ENCODE measurements at regions not wholly inside any gene's neighbourhood (a gene's known extent, or its start where the extent isn't known, plus 50 kb on each side); places are given as distances from the start of the nearest gene placed in this dataset.

- no peaks in the 10 kb centered on the region for H3K27me3 ChIP-seq (ENCODE audit: control insufficient read depth in 1 of 2, insufficient read depth in 1 of 2, low read length in 2 of 2)
- no peak overlapping the region for H3K27ac ChIP-seq (ENCODE audit: low read length, poor library complexity, severe bottlenecking)
- no peak overlapping the region for H3K9ac ChIP-seq (ENCODE audit: low read length)
- H2BK15ac ChIP-seq (ENCODE audit: low read depth, poor library complexity, severe bottlenecking) = no peak overlapping the region
- H2BK12ac ChIP-seq (ENCODE audit: low read length in 2 of 2) = no peak overlapping the region
- WGBS = 78% methylated on average over 6 of the region's 6 CpGs
- no peak overlapping the region for H3K4me3 ChIP-seq (ENCODE audit: insufficient read depth in 1 of 2, low read depth in 1 of 2, low read length in 2 of 2)
- no peak overlapping the region for H3K18ac ChIP-seq (ENCODE audit: low read depth in 1 of 2, low read length in 2 of 2)
- H4K91ac ChIP-seq (ENCODE audit: low read length) = no peak overlapping the region
- H3K79me1 ChIP-seq (replicated peaks; ENCODE audit: low read length, poor library complexity, severe bottlenecking) = no peaks in the 10 kb centered on the region
- H2AK5ac ChIP-seq (ENCODE audit: low read length, severe bottlenecking) = no peak overlapping the region
- no peak overlapping the region for H2BK5ac ChIP-seq (ENCODE audit: low read depth, low read length, poor library complexity, severe bottlenecking)
- no peak overlapping the region for H4K8ac ChIP-seq (ENCODE audit: low read length)
- H3K14ac ChIP-seq (ENCODE audit: low read length in 2 of 2) = no peak overlapping the region
- no peaks in the 10 kb centered on the region for H3K4me1 ChIP-seq (ENCODE audit: control insufficient read depth, insufficient read depth, low read depth, low read length)
- no peaks in the 10 kb centered on the region for H3K9me3 ChIP-seq (ENCODE audit: control insufficient read depth, low read length)
- H3K36me3 ChIP-seq (ENCODE audit: control insufficient read depth in 1 of 2, insufficient read depth in 2 of 2, low read depth in 1 of 2, low read length in 2 of 2) = no peaks in the 10 kb centered on the region
- no peak overlapping the region for H3K4me2 ChIP-seq (ENCODE audit: low read length, poor library complexity, severe bottlenecking)
- H3K4ac ChIP-seq (ENCODE audit: low read depth in 1 of 2, low read length in 2 of 2) = no peak overlapping the region
- H2AFZ ChIP-seq (ENCODE audit: low read depth, low read length) = no peak overlapping the region
- H2BK120ac ChIP-seq (ENCODE audit: low read depth, low read length) = no peak overlapping the region
- no peak for DNase-seq
- H3K23ac ChIP-seq (ENCODE audit: low read length in 2 of 2) = no peak overlapping the region
Measured at GRCh38 chr7:68537051-68537773, 1061.1 kb upstream of the AUTS2 start.

GRCh38 chr7:68537774-68538071, 1060.6 kb upstream of the AUTS2 start:
- no peak overlapping the region for H3K27ac ChIP-seq (ENCODE audit: low read length, poor library complexity, severe bottlenecking)
- H3K4ac ChIP-seq (ENCODE audit: low read depth in 1 of 2, low read length in 2 of 2) = no peak overlapping the region
- H3K36me3 ChIP-seq (ENCODE audit: control insufficient read depth in 1 of 2, insufficient read depth in 2 of 2, low read depth in 1 of 2, low read length in 2 of 2) = no peaks in the 10 kb centered on the region
- no peak overlapping the region for H2AFZ ChIP-seq (ENCODE audit: low read depth, low read length)
- H3K23ac ChIP-seq (ENCODE audit: low read length in 2 of 2) = no peak overlapping the region
- no peak overlapping the region for H3K14ac ChIP-seq (ENCODE audit: low read length in 2 of 2)
- H4K8ac ChIP-seq (ENCODE audit: low read length) = no peak overlapping the region
- H2BK12ac ChIP-seq (ENCODE audit: low read length in 2 of 2) = no peak overlapping the region
- H3K9ac ChIP-seq (ENCODE audit: low read length) = no peak overlapping the region
- H3K9me3 ChIP-seq (ENCODE audit: control insufficient read depth, low read length) = no peaks in the 10 kb centered on the region
- H3K79me1 ChIP-seq (replicated peaks; ENCODE audit: low read length, poor library complexity, severe bottlenecking) = no peaks in the 10 kb centered on the region
- H2AK5ac ChIP-seq (ENCODE audit: low read length, severe bottlenecking) = no peak overlapping the region
- H2BK120ac ChIP-seq (ENCODE audit: low read depth, low read length) = no peak overlapping the region
- H3K4me2 ChIP-seq (ENCODE audit: low read length, poor library complexity, severe bottlenecking) = no peak overlapping the region
- WGBS = 78% methylated on average over 5 of the region's 5 CpGs
- no peak overlapping the region for H4K91ac ChIP-seq (ENCODE audit: low read length)
- no peak overlapping the region for H2BK5ac ChIP-seq (ENCODE audit: low read depth, low read length, poor library complexity, severe bottlenecking)
- H3K18ac ChIP-seq (ENCODE audit: low read depth in 1 of 2, low read length in 2 of 2) = no peak overlapping the region
- no peak for DNase-seq
- H2BK15ac ChIP-seq (ENCODE audit: low read depth, poor library complexity, severe bottlenecking) = no peak overlapping the region
- H3K27me3 ChIP-seq (ENCODE audit: control insufficient read depth in 1 of 2, insufficient read depth in 1 of 2, low read length in 2 of 2) = no peaks in the 10 kb centered on the region
- no peaks in the 10 kb centered on the region for H3K4me1 ChIP-seq (ENCODE audit: control insufficient read depth, insufficient read depth, low read depth, low read length)
- no peak overlapping the region for H3K4me3 ChIP-seq (ENCODE audit: insufficient read depth in 1 of 2, low read depth in 1 of 2, low read length in 2 of 2)

- no peak overlapping the region for H3K4me2 ChIP-seq (ENCODE audit: low read length, poor library complexity, severe bottlenecking)
- no peak overlapping the region for H2BK5ac ChIP-seq (ENCODE audit: low read depth, low read length, poor library complexity, severe bottlenecking)
- H3K27me3 ChIP-seq (ENCODE audit: control insufficient read depth in 1 of 2, insufficient read depth in 1 of 2, low read length in 2 of 2) = no peaks in the 10 kb centered on the region
- H3K36me3 ChIP-seq (ENCODE audit: control insufficient read depth in 1 of 2, insufficient read depth in 2 of 2, low read depth in 1 of 2, low read length in 2 of 2) = no peaks in the 10 kb centered on the region
- no peak overlapping the region for H3K4me3 ChIP-seq (ENCODE audit: insufficient read depth in 1 of 2, low read depth in 1 of 2, low read length in 2 of 2)
- H2AK5ac ChIP-seq (ENCODE audit: low read length, severe bottlenecking) = no peak overlapping the region
- no peak overlapping the region for H4K8ac ChIP-seq (ENCODE audit: low read length)
- WGBS = 79% methylated on average over 3 of the region's 3 CpGs
- DNase-seq = no peak
- no peaks in the 10 kb centered on the region for H3K4me1 ChIP-seq (ENCODE audit: control insufficient read depth, insufficient read depth, low read depth, low read length)
- H4K91ac ChIP-seq (ENCODE audit: low read length) = no peak overlapping the region
- H3K14ac ChIP-seq (ENCODE audit: low read length in 2 of 2) = no peak overlapping the region
- H2BK12ac ChIP-seq (ENCODE audit: low read length in 2 of 2) = no peak overlapping the region
- H3K27ac ChIP-seq (ENCODE audit: low read length, poor library complexity, severe bottlenecking) = no peak overlapping the region
- no peak overlapping the region for H2BK120ac ChIP-seq (ENCODE audit: low read depth, low read length)
- H2BK15ac ChIP-seq (ENCODE audit: low read depth, poor library complexity, severe bottlenecking) = no peak overlapping the region
- H3K4ac ChIP-seq (ENCODE audit: low read depth in 1 of 2, low read length in 2 of 2) = no peak overlapping the region
- H3K23ac ChIP-seq (ENCODE audit: low read length in 2 of 2) = no peak overlapping the region
- no peak overlapping the region for H2AFZ ChIP-seq (ENCODE audit: low read depth, low read length)
- no peak overlapping the region for H3K18ac ChIP-seq (ENCODE audit: low read depth in 1 of 2, low read length in 2 of 2)
- no peaks in the 10 kb centered on the region for H3K79me1 ChIP-seq (replicated peaks; ENCODE audit: low read length, poor library complexity, severe bottlenecking)
- no peaks in the 10 kb centered on the region for H3K9me3 ChIP-seq (ENCODE audit: control insufficient read depth, low read length)
- no peak overlapping the region for H3K9ac ChIP-seq (ENCODE audit: low read length)
Measured at GRCh38 chr7:68542831-68543230, 1055.4 kb upstream of the AUTS2 start.

GRCh38 chr7:68544851-68545250, 1053.4 kb upstream of the AUTS2 start:
- no peak overlapping the region for H3K9ac ChIP-seq (ENCODE audit: low read length)
- H3K4me2 ChIP-seq (ENCODE audit: low read length, poor library complexity, severe bottlenecking) = no peak overlapping the region
- no peak overlapping the region for H2BK12ac ChIP-seq (ENCODE audit: low read length in 2 of 2)
- no peaks in the 10 kb centered on the region for H3K79me1 ChIP-seq (replicated peaks; ENCODE audit: low read length, poor library complexity, severe bottlenecking)
- DNase-seq = no peak
- no peak overlapping the region for H3K23ac ChIP-seq (ENCODE audit: low read length in 2 of 2)
- no peak overlapping the region for H3K4ac ChIP-seq (ENCODE audit: low read depth in 1 of 2, low read length in 2 of 2)
- H3K4me3 ChIP-seq (ENCODE audit: insufficient read depth in 1 of 2, low read depth in 1 of 2, low read length in 2 of 2) = no peak overlapping the region
- no peak overlapping the region for H2AK5ac ChIP-seq (ENCODE audit: low read length, severe bottlenecking)
- no peaks in the 10 kb centered on the region for H3K4me1 ChIP-seq (ENCODE audit: control insufficient read depth, insufficient read depth, low read depth, low read length)
- no peak overlapping the region for H4K91ac ChIP-seq (ENCODE audit: low read length)
- H3K9me3 ChIP-seq (ENCODE audit: control insufficient read depth, low read length) = no peaks in the 10 kb centered on the region
- no peak overlapping the region for H3K14ac ChIP-seq (ENCODE audit: low read length in 2 of 2)
- H2BK15ac ChIP-seq (ENCODE audit: low read depth, poor library complexity, severe bottlenecking) = no peak overlapping the region
- no peak overlapping the region for H4K8ac ChIP-seq (ENCODE audit: low read length)
- no peak overlapping the region for H2BK120ac ChIP-seq (ENCODE audit: low read depth, low read length)
- no peak overlapping the region for H3K27ac ChIP-seq (ENCODE audit: low read length, poor library complexity, severe bottlenecking)
- no peak overlapping the region for H2BK5ac ChIP-seq (ENCODE audit: low read depth, low read length, poor library complexity, severe bottlenecking)
- no peak overlapping the region for H2AFZ ChIP-seq (ENCODE audit: low read depth, low read length)
- no peaks in the 10 kb centered on the region for H3K36me3 ChIP-seq (ENCODE audit: control insufficient read depth in 1 of 2, insufficient read depth in 2 of 2, low read depth in 1 of 2, low read length in 2 of 2)
- WGBS = 62% methylated on average over 2 of the region's 4 CpGs
- H3K18ac ChIP-seq (ENCODE audit: low read depth in 1 of 2, low read length in 2 of 2) = no peak overlapping the region
- no peaks in the 10 kb centered on the region for H3K27me3 ChIP-seq (ENCODE audit: control insufficient read depth in 1 of 2, insufficient read depth in 1 of 2, low read length in 2 of 2)
